ENCODE measurements at regions not wholly inside any gene's neighbourhood (a gene's known extent, or its start where the extent isn't known, plus 50 kb on each side); places are given as distances from the start of the nearest gene placed in this dataset.
A peak's percentile ranks its signal among the peaks of the same experiment; 100 is the strongest.

DNA sequence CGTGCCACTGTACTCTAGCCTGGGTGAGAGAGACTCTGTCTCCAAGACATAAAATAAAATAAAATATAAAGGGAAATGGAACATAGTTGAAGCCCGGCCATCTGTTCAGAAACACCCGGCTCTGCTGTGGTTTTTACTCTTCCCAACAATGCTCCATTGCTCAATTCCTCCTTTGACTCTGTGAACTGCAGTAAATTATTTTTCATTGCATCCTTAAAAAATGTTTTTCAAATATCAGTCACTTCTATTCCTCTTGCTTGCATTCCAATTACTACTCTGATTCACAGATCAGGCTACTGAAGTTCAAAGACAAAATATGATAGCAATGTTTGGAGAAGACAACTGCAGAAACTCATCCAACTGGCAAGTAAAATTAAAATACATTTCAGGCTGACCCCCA is 983.0 kb downstream of the SORCS1 start:
- DNase-seq (ENCODE audit: low read depth), result no peak
- TF ChIP-seq, protein P1, sequence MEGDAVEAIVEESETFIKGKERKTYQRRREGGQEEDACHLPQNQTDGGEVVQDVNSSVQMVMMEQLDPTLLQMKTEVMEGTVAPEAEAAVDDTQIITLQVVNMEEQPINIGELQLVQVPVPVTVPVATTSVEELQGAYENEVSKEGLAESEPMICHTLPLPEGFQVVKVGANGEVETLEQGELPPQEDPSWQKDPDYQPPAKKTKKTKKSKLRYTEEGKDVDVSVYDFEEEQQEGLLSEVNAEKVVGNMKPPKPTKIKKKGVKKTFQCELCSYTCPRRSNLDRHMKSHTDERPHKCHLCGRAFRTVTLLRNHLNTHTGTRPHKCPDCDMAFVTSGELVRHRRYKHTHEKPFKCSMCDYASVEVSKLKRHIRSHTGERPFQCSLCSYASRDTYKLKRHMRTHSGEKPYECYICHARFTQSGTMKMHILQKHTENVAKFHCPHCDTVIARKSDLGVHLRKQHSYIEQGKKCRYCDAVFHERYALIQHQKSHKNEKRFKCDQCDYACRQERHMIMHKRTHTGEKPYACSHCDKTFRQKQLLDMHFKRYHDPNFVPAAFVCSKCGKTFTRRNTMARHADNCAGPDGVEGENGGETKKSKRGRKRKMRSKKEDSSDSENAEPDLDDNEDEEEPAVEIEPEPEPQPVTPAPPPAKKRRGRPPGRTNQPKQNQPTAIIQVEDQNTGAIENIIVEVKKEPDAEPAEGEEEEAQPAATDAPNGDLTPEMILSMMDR (IDR thresholded peaks at IDR 0.05; ENCODE audit: control insufficient read depth, extremely low read depth, insufficient read depth), result no peak
- H3K4me3 ChIP-seq (ENCODE audit: low read depth, low read length), result no peak overlapping the region

DNA sequence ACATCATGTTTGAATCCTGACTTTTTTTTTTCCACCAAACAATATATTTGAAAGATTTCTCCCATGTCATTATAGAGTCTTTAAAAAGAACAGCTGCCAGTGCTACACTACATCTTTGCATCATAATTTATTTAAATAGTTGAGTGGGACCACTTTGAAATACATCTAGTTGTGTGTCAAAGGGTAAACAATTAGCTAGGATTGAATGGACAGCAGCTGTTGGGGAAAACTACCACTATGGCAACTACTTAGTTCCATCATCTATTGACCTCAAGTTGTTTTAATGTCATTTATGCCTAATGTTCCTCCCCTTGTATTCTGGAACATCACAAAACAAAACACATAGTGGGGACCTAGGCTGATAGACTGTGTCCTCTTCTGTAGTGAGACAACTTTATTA is 985.1 kb downstream of the SORCS1 start:
- H3K4me3 ChIP-seq (ENCODE audit: low read depth, low read length), result no peak overlapping the region
- DNase-seq (ENCODE audit: low read depth), result no peak
- TF ChIP-seq, protein P1 (IDR thresholded peaks at IDR 0.05; ENCODE audit: control insufficient read depth, extremely low read depth, insufficient read depth), result no peak

DNA sequence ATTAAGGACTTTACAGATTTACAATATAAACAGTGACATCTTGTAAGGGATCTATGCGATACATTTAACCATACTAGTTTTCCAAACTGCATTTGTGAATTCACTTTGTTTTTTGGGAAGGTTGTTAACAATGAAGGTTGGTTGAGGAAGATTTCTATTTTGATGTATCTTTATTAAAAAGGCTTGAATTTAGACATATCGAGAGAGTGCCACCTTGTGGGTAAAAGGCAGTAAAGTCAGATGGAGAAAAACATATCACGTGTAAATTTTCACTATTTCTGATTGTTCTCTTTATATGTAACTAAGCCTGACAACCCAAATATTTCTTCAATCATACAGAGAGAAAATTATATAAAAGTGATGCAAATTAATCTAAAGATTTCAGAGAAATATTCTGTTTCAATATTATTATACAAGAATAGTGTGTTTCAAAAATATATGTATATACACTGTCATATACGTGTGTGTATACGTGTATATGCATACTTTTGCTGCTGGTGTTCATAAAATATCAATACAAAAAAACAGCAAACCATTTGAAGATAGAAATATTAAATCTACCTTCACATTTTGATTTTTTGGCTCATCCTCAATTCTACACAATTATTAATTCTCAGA is 988.6 kb downstream of the SORCS1 start:
- TF ChIP-seq, protein P1 (IDR thresholded peaks at IDR 0.05; ENCODE audit: control insufficient read depth, extremely low read depth, insufficient read depth), result peak; percentile 61
- DNase-seq (ENCODE audit: low read depth), result no peak
- H3K4me3 ChIP-seq (ENCODE audit: low read depth, low read length), result no peak overlapping the region

- H3K4me3 ChIP-seq (ENCODE audit: low read depth, low read length), result no peak overlapping the region
- TF ChIP-seq, protein P1 (IDR thresholded peaks at IDR 0.05; ENCODE audit: control insufficient read depth, extremely low read depth, insufficient read depth), result no peak
- DNase-seq (ENCODE audit: low read depth), result no peak
These were observed 990.7 kb downstream of the SORCS1 start for GRCh38 chr10:106173838-106174237.

DNA sequence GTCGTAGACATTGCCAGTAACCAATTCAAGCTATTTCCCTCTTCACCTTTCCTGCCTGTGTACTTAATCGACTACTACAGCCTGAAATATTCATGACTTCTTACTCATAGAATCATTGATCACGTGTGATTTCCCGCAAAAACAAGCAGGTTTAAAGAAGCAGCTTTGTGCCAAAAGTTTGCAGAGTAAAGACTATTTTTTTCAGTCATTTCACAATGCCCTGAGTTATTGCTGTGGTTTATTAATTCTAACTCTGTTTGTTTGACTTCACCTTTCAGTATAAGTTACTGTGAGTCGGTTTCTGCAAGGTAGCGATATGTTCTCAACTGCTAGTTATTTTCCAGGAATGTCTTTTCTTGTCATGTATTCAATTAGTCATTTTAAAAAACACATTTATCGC is 995.3 kb downstream of the SORCS1 start:
- TF ChIP-seq, protein P1 (IDR thresholded peaks at IDR 0.05; ENCODE audit: control insufficient read depth, extremely low read depth, insufficient read depth), result no peak

GRCh38 chr10:106167946-106168345 is 996.6 kb downstream of the SORCS1 start:
- TF ChIP-seq, protein P1 (IDR thresholded peaks at IDR 0.05; ENCODE audit: control insufficient read depth, extremely low read depth, insufficient read depth), result no peak
- DNase-seq (ENCODE audit: low read depth), result no peak
- no peak overlapping the region for H3K4me3 ChIP-seq (ENCODE audit: low read depth, low read length)

More for the DNA sequence above, 995.3 kb downstream of the SORCS1 start:
- DNase-seq (ENCODE audit: low read depth), result no peak
- H3K4me3 ChIP-seq (ENCODE audit: low read depth, low read length), result no peak overlapping the region

- no peak for DNase-seq (ENCODE audit: low read depth)
These were observed 1006.3 kb downstream of the SORCS1 start for GRCh38 chr10:106158241-106158640.

More at GRCh38 chr10:106158241-106158640, 1006.3 kb downstream of the SORCS1 start:
- TF ChIP-seq, protein P1 (IDR thresholded peaks at IDR 0.05; ENCODE audit: control insufficient read depth, extremely low read depth, insufficient read depth), result no peak
- no peak overlapping the region for H3K4me3 ChIP-seq (ENCODE audit: low read depth, low read length)

Data from LNCaP clone FGC (cell line).